Central memory CD4-positive, alpha-beta T cell (primary cell): ENCODE measurements at regions not wholly inside any gene's neighbourhood (a gene's known extent, or its start where the extent isn't known, plus 50 kb on each side); places are given as distances from the start of the nearest gene placed in this dataset.
"Not testable (repeated sequence)": the region's sequence is repeated elsewhere in the genome, so short reads cannot be mapped to it uniquely, and the experiment has no call there.

Source experiments
- DNase-seq: peaks from one replicate; pipeline ENCODE4 v3.0.0; 2022

GRCh38 chr3:159047361-159047760, 245.5 kb downstream of the MFSD1 start:
- DNase-seq, result no peak

GRCh38 chr3:159052494-159052893, 250.6 kb downstream of the MFSD1 start:
- not testable (repeated sequence) for DNase-seq

- no peak for DNase-seq
These were observed 255.8 kb downstream of the MFSD1 start for GRCh38 chr3:159057621-159058020.

- no peak for DNase-seq
These were observed 257.0 kb downstream of the MFSD1 start for GRCh38 chr3:159058859-159059258.

- DNase-seq, result no peak
These were observed 257.5 kb downstream of the MFSD1 start for GRCh38 chr3:159059395-159059794.

- no peak for DNase-seq
These were observed 261.0 kb downstream of the MFSD1 start for GRCh38 chr3:159062734-159063410.

- no peak for DNase-seq
These were observed 267.2 kb downstream of the MFSD1 start, which contains the start of gene IQCJ for GRCh38 chr3:159069091-159069490. IQCJ (plus strand) TSS chr3:159069319.

- DNase-seq, result no peak
These were observed 268.1 kb downstream of the MFSD1 start for GRCh38 chr3:159069866-159070425.

GRCh38 chr3:159074756-159075701, 273.2 kb downstream of the MFSD1 start:
- no peak for DNase-seq

- no peak for DNase-seq
These were observed 276.0 kb downstream of the MFSD1 start for GRCh38 chr3:159077860-159078259.

- no peak for DNase-seq
These were observed 278.4 kb downstream of the MFSD1 start for GRCh38 chr3:159080256-159080655.

GRCh38 chr3:159080821-159081220, 279.0 kb downstream of the MFSD1 start:
- DNase-seq, result no peak

GRCh38 chr3:159082519-159082918, 280.7 kb downstream of the MFSD1 start:
- DNase-seq, result no peak

- no peak for DNase-seq
These were observed 290.1 kb downstream of the MFSD1 start for GRCh38 chr3:159091936-159092335.

- DNase-seq, result no peak
These were observed 300.1 kb downstream of the MFSD1 start for GRCh38 chr3:159102001-159102400.

- DNase-seq, result no peak
These were observed 310.9 kb downstream of the MFSD1 start for GRCh38 chr3:159112724-159113123.

GRCh38 chr3:159113221-159113875, 311.5 kb downstream of the MFSD1 start:
- no peak for DNase-seq

GRCh38 chr3:159114582-159114981, 312.7 kb downstream of the MFSD1 start:
- no peak for DNase-seq

GRCh38 chr3:159123877-159124276, 322.0 kb downstream of the MFSD1 start:
- no peak for DNase-seq

GRCh38 chr3:159126261-159127020, 324.6 kb downstream of the MFSD1 start:
- DNase-seq, result no peak

GRCh38 chr3:159127021-159127392, 325.2 kb downstream of the MFSD1 start:
- DNase-seq, result no peak

GRCh38 chr3:159128628-159129027, 326.8 kb downstream of the MFSD1 start:
- DNase-seq, result no peak
